GM10266 (cell line): ENCODE measurements at regions not wholly inside any gene's neighbourhood (a gene's known extent, or its start where the extent isn't known, plus 50 kb on each side); places are given as distances from the start of the nearest gene placed in this dataset.

Experiments
- DNase-seq: peaks from one replicate; pipeline ENCODE4 v3.0.0; 2012; ENCODE audit errors: extremely low spot score
- CTCF ChIP-seq: IDR thresholded peaks from 2 replicates; pipeline ENCODE4 v1.5.1; 2012; ENCODE audit warnings: mild to moderate bottlenecking, low read depth; ENCODE audit not compliant: control insufficient read depth, insufficient read depth; ENCODE audit errors: missing control alignments

DNA sequence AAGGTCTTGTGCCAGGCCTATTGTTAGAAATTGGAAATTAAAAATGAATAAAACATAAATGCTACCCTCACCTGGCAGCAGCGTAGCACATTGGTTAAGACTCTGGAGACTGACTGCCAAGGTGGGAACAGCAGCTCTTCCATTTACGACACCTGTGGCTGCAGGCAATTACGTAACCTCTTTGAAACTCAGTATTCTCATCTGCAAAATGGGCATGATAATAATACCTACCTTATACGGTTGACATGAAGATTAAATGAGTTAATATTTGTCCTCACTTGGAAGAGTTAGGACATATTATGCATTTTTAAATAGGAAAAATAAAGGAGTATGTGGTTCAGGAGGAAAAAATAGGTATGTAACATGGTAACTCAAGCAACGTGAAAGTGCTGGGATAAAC is 279.3 kb upstream of the NCKAP5 start:
- DNase-seq, result no peak
- no peak for TF ChIP-seq CTCF

DNA sequence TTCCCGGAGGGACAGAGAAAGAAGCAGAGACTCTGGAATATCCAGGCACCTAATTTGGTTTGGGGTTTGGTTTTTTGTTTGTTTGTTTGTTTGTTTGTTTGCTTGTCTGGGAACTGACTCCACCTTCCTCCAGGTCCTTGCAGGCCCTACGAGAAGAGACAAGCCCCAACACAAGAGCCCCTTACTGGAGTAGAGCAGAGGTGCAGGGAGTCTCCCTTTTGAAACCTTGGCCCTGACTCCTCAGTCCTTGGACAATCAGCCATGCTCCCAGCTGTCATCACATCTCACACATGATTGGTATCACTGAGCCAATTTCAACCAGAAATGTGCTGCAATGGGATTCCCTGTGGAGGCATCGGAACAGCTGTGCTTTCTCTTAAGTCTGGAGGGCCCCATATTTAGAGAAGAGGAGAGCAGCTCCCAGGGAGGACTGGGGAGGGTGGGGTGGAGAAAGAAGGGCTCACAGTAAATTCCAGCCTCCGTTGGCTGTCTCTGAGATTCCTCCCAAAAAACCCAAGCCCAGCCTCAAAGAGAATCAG is 279.9 kb upstream of the NCKAP5 start:
- DNase-seq, result no peak
- TF ChIP-seq CTCF, result no peak

DNA sequence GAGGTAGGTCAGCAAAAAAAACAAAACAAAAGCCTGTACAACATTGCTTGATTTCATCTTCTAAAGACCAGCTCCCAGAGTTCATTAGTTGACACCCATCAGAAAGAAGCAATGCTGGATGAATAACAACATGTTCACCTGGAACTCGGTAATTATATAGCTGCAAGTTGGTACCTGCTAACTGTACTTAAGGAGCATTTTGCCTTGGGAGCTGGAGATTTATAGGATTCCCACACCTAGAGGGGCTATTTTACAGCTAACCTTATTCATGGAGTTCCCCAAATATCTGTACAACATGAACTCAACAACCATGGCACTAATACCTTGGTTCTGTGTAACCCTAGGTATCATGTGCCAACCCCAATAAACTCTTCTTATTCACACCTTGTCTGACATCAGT is 281.1 kb upstream of the NCKAP5 start:
- DNase-seq, result no peak
- no peak for TF ChIP-seq CTCF

GRCh38 chr2:133854603-133855200 is 286.4 kb upstream of the NCKAP5 start:
- no peak for TF ChIP-seq CTCF
- no peak for DNase-seq

GRCh38 chr2:133855526-133855925 is 287.3 kb upstream of the NCKAP5 start:
- no peak for DNase-seq
- TF ChIP-seq CTCF, result no peak

- TF ChIP-seq CTCF, result no peak
- no peak for DNase-seq
Observed at GRCh38 chr2:133856678-133857077, 288.4 kb upstream of the NCKAP5 start.

DNA sequence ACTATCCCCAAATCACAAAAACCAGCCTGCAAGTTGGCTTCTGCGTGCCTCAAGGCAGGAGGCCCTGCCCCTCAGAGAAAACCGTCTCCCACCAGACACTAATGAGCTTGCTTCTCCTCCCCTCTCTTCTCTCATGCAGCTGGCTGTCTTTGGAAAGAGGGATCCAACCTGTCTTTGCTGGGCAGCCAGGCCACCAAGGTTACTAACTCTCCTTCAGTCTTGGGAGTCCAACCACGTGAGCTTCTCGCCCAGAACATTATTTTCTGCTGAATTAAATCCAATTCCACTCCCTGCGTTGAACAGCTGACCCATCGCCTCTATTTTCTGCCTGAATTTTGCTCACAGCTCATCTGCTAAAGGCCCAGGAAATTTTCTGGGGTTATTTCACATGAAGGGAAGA is 291.3 kb upstream of the NCKAP5 start:
- DNase-seq, result no peak
- TF ChIP-seq CTCF, result no peak
